ENCODE measurements at regions not wholly inside any gene's neighbourhood (a gene's known extent, or its start where the extent isn't known, plus 50 kb on each side); places are given as distances from the start of the nearest gene placed in this dataset.

GRCh38 chr14:22263961-22264360 lies 325.1 kb downstream of the DAD1 start:
- TF ChIP-seq POLR2A (IDR thresholded peaks at IDR 0.05; ENCODE audit: borderline replicate concordance, extremely low read depth, insufficient read depth, insufficient read length) (no peak), EZH2phosphoT487 (IDR thresholded peaks at IDR 0.05; ENCODE audit: borderline replicate concordance) (no peak), REST (IDR thresholded peaks at IDR 0.05; ENCODE audit: low read depth) (no peak), CEBPB (IDR thresholded peaks at IDR 0.05; ENCODE audit: low read depth) (no peak), EZH2 (IDR thresholded peaks at IDR 0.05) (no peak)
